Activated CD4-positive, alpha-beta memory T cell treated with anti-CD3 and anti-CD28 coated beads, Interleukin-2, amount 10 ng/mL, durations not matched to agents 7 days and 5 days (primary cell): ENCODE measurements at regions not wholly inside any gene's neighbourhood (a gene's known extent, or its start where the extent isn't known, plus 50 kb on each side); places are given as distances from the start of the nearest gene placed in this dataset.
"Not testable (repeated sequence)": the region's sequence is repeated elsewhere in the genome, so short reads cannot be mapped to it uniquely, and the experiment has no call there.

ENCODE experiments used
- CTCF ChIA-PET: fragments of 350-600 bp; sonication (Branson Sonifier 250); formaldehyde crosslinking; loops from one replicate; lab custom pipeline; 2021; ENCODE audit warnings: antibody characterized with exemption, inconsistent platforms; lab: Charles Lee
- POLR2A ChIA-PET: fragments of 350-600 bp; sonication (Branson Sonifier 250); formaldehyde crosslinking; loops from one replicate; lab custom pipeline; 2021; ENCODE audit warnings: antibody characterized with exemption; lab: Charles Lee
- DNase-seq: peaks from one replicate; pipeline ENCODE4 v3.0.0-alpha.2; 2020
- H3K27ac Mint-ChIP-seq: one replicate; pipeline ENCODE4 v1.8.0; 2021; ENCODE audit warnings: mild to moderate bottlenecking, mixed read lengths
- H3K27me3 Mint-ChIP-seq: one replicate; pipeline ENCODE4 v1.8.0; 2021; ENCODE audit warnings: mixed read lengths
- H3K36me3 Mint-ChIP-seq: one replicate; pipeline ENCODE4 v1.8.0; 2021; ENCODE audit warnings: low read depth, mixed read lengths
- H3K4me1 Mint-ChIP-seq: one replicate; pipeline ENCODE4 v1.8.0; 2021; ENCODE audit warnings: mixed read lengths
- H3K4me3 Mint-ChIP-seq: one replicate; pipeline ENCODE4 v1.8.0; 2021; ENCODE audit warnings: mild to moderate bottlenecking, mixed read lengths
- H3K9me3 Mint-ChIP-seq: one replicate; pipeline ENCODE4 v1.8.0; 2021; ENCODE audit warnings: mixed read lengths

- Mint-ChIP-seq H3K4me1 (peaks cover 6% of the 10 kb centered on the region), H3K36me3 (no peaks in the 10 kb centered on the region), H3K27me3 (peaks cover 31% of the 10 kb centered on the region), H3K9me3 (no peaks in the 10 kb centered on the region), H3K27ac (no peak overlapping the region), H3K4me3 (no peak overlapping the region)
- ChIA-PET CTCF (interaction anchor here (0.6 to 2.5 kb wide), 4 partner anchors 8 to 376 kb away, joined by 3 to 15 read pairs (median 4); no protein-coding TSS in a partner anchor), POLR2A (no interaction called here)
- DNase-seq, result no peak
Measured at GRCh38 chr1:10870493-10871096, 74.1 kb upstream of the CASZ1 start.

GRCh38 chr1:10873189-10873588 lies 76.7 kb upstream of the CASZ1 start:
- no peaks in the 10 kb centered on the region for H3K4me1 Mint-ChIP-seq
- CTCF ChIA-PET, result no interaction called here
- H3K9me3 Mint-ChIP-seq, result no peaks in the 10 kb centered on the region
- DNase-seq, result no peak
- peaks cover 16% of the 10 kb centered on the region for H3K27me3 Mint-ChIP-seq
- H3K36me3 Mint-ChIP-seq, result no peaks in the 10 kb centered on the region
- POLR2A ChIA-PET, result no interaction called here
- no peak overlapping the region for H3K4me3 Mint-ChIP-seq
- no peak overlapping the region for H3K27ac Mint-ChIP-seq

- H3K27me3 Mint-ChIP-seq, result peaks cover 12% of the 10 kb centered on the region
- no peaks in the 10 kb centered on the region for H3K36me3 Mint-ChIP-seq
- no peak for DNase-seq
- POLR2A ChIA-PET, result no interaction called here
- CTCF ChIA-PET, result no interaction called here
- no peak overlapping the region for H3K4me3 Mint-ChIP-seq
- H3K4me1 Mint-ChIP-seq, result no peaks in the 10 kb centered on the region
- no peak overlapping the region for H3K27ac Mint-ChIP-seq
- no peaks in the 10 kb centered on the region for H3K9me3 Mint-ChIP-seq
Measured at GRCh38 chr1:10874351-10874750, 77.9 kb upstream of the CASZ1 start.

GRCh38 chr1:10877894-10878293 lies 81.4 kb upstream of the CASZ1 start:
- Mint-ChIP-seq H3K36me3 (no peaks in the 10 kb centered on the region), H3K4me3 (no peak overlapping the region), H3K9me3 (no peaks in the 10 kb centered on the region), H3K4me1 (no peaks in the 10 kb centered on the region), H3K27ac (no peak overlapping the region), H3K27me3 (peaks cover 9% of the 10 kb centered on the region)
- CTCF ChIA-PET, result interaction anchor here (0.6 to 1.0 kb wide), 2 partner anchors 8 to 13 kb away, joined by 3 read pairs; no protein-coding TSS in a partner anchor
- POLR2A ChIA-PET, result no interaction called here
- DNase-seq, result no peak

- H3K36me3 Mint-ChIP-seq, result no peaks in the 10 kb centered on the region
- CTCF ChIA-PET, result interaction anchor here (0.6 to 1.0 kb wide), 2 partner anchors 9 to 13 kb away, joined by 3 read pairs; no protein-coding TSS in a partner anchor
- no peak overlapping the region for H3K4me3 Mint-ChIP-seq
- POLR2A ChIA-PET, result no interaction called here
- no peak overlapping the region for H3K27ac Mint-ChIP-seq
- H3K4me1 Mint-ChIP-seq, result no peaks in the 10 kb centered on the region
- no peak for DNase-seq
- H3K27me3 Mint-ChIP-seq, result peaks cover 9% of the 10 kb centered on the region
- H3K9me3 Mint-ChIP-seq, result no peaks in the 10 kb centered on the region
Measured at GRCh38 chr1:10878469-10878868, 82.0 kb upstream of the CASZ1 start.

- POLR2A ChIA-PET, result no interaction called here
- Mint-ChIP-seq H3K9me3 (no peaks in the 10 kb centered on the region), H3K4me1 (no peaks in the 10 kb centered on the region), H3K4me3 (no peak overlapping the region), H3K36me3 (no peaks in the 10 kb centered on the region), H3K27ac (no peak overlapping the region), H3K27me3 (peaks cover 13% of the 10 kb centered on the region)
- CTCF ChIA-PET, result no interaction called here
- no peak for DNase-seq
Measured at GRCh38 chr1:10880063-10880462, 83.6 kb upstream of the CASZ1 start.

- no peak overlapping the region for H3K4me3 Mint-ChIP-seq
- ChIA-PET CTCF (no interaction called here), POLR2A (no interaction called here)
- H3K9me3 Mint-ChIP-seq, result no peaks in the 10 kb centered on the region
- no peak for DNase-seq
- H3K36me3 Mint-ChIP-seq, result no peaks in the 10 kb centered on the region
- no peaks in the 10 kb centered on the region for H3K4me1 Mint-ChIP-seq
- no peak overlapping the region for H3K27ac Mint-ChIP-seq
- peaks cover 18% of the 10 kb centered on the region for H3K27me3 Mint-ChIP-seq
Measured at GRCh38 chr1:10881046-10881445, 84.6 kb upstream of the CASZ1 start.

- Mint-ChIP-seq H3K9me3 (no peaks in the 10 kb centered on the region), H3K36me3 (no peaks in the 10 kb centered on the region), H3K4me3 (no peak overlapping the region), H3K4me1 (no peaks in the 10 kb centered on the region), H3K27me3 (peaks cover 21% of the 10 kb centered on the region), H3K27ac (no peak overlapping the region)
- CTCF ChIA-PET, result no interaction called here
- no peak for DNase-seq
- POLR2A ChIA-PET, result no interaction called here
Measured at GRCh38 chr1:10882069-10882468, 85.6 kb upstream of the CASZ1 start.

GRCh38 chr1:10887032-10887431 lies 90.6 kb upstream of the CASZ1 start:
- H3K9me3 Mint-ChIP-seq, H3K4me1 Mint-ChIP-seq, DNase-seq, CTCF ChIA-PET, H3K27ac Mint-ChIP-seq, H3K36me3 Mint-ChIP-seq, H3K4me3 Mint-ChIP-seq, POLR2A ChIA-PET: not testable (repeated sequence)
- H3K27me3 Mint-ChIP-seq, result peaks cover 45% of the 10 kb centered on the region

- H3K27me3 Mint-ChIP-seq, result peaks cover 49% of the 10 kb centered on the region
- POLR2A ChIA-PET, result no interaction called here
- no peaks in the 10 kb centered on the region for H3K9me3 Mint-ChIP-seq
- no peaks in the 10 kb centered on the region for H3K4me1 Mint-ChIP-seq
- H3K27ac Mint-ChIP-seq, result no peak overlapping the region
- H3K4me3 Mint-ChIP-seq, result no peak overlapping the region
- no peaks in the 10 kb centered on the region for H3K36me3 Mint-ChIP-seq
- no peak for DNase-seq
- CTCF ChIA-PET, result no interaction called here
Measured at GRCh38 chr1:10888291-10888690, 91.8 kb upstream of the CASZ1 start.

- no peak overlapping the region for H3K4me3 Mint-ChIP-seq
- DNase-seq, result no peak
- POLR2A ChIA-PET, result no interaction called here
- no peak overlapping the region for H3K27ac Mint-ChIP-seq
- CTCF ChIA-PET, result no interaction called here
- H3K36me3 Mint-ChIP-seq, result no peaks in the 10 kb centered on the region
- peaks cover 49% of the 10 kb centered on the region for H3K27me3 Mint-ChIP-seq
- H3K4me1 Mint-ChIP-seq, result no peaks in the 10 kb centered on the region
- H3K9me3 Mint-ChIP-seq, result no peaks in the 10 kb centered on the region
Measured at GRCh38 chr1:10888791-10889649, 92.6 kb upstream of the CASZ1 start.

GRCh38 chr1:10889650-10890353 lies 93.4 kb upstream of the CASZ1 start:
- CTCF ChIA-PET, result no interaction called here
- no peak for DNase-seq
- POLR2A ChIA-PET, result no interaction called here
- H3K9me3 Mint-ChIP-seq, result no peaks in the 10 kb centered on the region
- no peak overlapping the region for H3K27ac Mint-ChIP-seq
- peaks cover 47% of the 10 kb centered on the region for H3K27me3 Mint-ChIP-seq
- no peaks in the 10 kb centered on the region for H3K36me3 Mint-ChIP-seq
- no peaks in the 10 kb centered on the region for H3K4me1 Mint-ChIP-seq
- H3K4me3 Mint-ChIP-seq, result no peak overlapping the region

- no peak for DNase-seq
- ChIA-PET CTCF (no interaction called here), POLR2A (no interaction called here)
- Mint-ChIP-seq H3K27me3 (peaks cover 41% of the 10 kb centered on the region), H3K9me3 (no peaks in the 10 kb centered on the region), H3K4me3 (no peak overlapping the region), H3K27ac (no peak overlapping the region), H3K36me3 (no peaks in the 10 kb centered on the region), H3K4me1 (no peaks in the 10 kb centered on the region)
Measured at GRCh38 chr1:10890491-10891071, 94.1 kb upstream of the CASZ1 start.
